Stomach (tissue), 4 donors: ENCODE measurements at regions not wholly inside any gene's neighbourhood (a gene's known extent, or its start where the extent isn't known, plus 50 kb on each side); places are given as distances from the start of the nearest gene placed in this dataset.

ENCODE experiments used
- POLR2A ChIP-seq, 4 donors: fragments of 450-650 bp; IDR thresholded peaks; one replicate each; pipeline ENCODE4 v1.6.1; 2016; ENCODE audit warnings: antibody characterized with exemption in 4 of 4, control low read depth in 2 of 4, mild to moderate bottlenecking in 1 of 4, moderate library complexity in 1 of 4
- TF ChIP-seq, protein P1 (sequence below), 7 experiments: fragments of 450-650 bp in 4 of 7; fragments of 200-600 bp in 3 of 7; sonication (generic) in 3 of 7; IDR thresholded peaks; one replicate each; pipeline ENCODE4 v1.5.1; 2016 to 2019; ENCODE audit warnings: antibody characterized with exemption in 7 of 7, control low read depth in 2 of 7, mild to moderate bottlenecking in 1 of 7

DNA sequence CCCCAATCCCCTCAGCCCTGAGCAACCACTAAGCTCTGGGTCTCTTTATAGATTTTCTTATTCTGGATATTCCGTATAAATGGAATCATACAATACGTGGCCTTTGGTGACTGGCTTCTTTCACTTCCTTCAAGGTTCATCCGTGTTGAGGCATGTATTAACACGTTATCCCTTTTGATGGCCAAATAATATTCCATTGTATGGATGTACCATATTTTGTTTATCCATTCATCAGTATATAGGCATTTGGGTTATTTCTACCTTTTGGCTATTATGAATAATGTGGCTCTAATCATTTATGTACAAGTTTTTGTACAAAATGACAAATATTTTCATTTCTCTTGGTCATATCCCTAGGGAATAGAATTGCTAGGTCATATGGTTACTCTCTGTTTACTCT, 284.4 kb downstream of the FAM43A start:
- TF ChIP-seq, protein P1, sequence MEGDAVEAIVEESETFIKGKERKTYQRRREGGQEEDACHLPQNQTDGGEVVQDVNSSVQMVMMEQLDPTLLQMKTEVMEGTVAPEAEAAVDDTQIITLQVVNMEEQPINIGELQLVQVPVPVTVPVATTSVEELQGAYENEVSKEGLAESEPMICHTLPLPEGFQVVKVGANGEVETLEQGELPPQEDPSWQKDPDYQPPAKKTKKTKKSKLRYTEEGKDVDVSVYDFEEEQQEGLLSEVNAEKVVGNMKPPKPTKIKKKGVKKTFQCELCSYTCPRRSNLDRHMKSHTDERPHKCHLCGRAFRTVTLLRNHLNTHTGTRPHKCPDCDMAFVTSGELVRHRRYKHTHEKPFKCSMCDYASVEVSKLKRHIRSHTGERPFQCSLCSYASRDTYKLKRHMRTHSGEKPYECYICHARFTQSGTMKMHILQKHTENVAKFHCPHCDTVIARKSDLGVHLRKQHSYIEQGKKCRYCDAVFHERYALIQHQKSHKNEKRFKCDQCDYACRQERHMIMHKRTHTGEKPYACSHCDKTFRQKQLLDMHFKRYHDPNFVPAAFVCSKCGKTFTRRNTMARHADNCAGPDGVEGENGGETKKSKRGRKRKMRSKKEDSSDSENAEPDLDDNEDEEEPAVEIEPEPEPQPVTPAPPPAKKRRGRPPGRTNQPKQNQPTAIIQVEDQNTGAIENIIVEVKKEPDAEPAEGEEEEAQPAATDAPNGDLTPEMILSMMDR (IDR thresholded peaks at IDR 0.05) = no peak
- no peak for TF ChIP-seq POLR2A (IDR thresholded peaks at IDR 0.05)
